ENCODE measurements at regions not wholly inside any gene's neighbourhood (a gene's known extent, or its start where the extent isn't known, plus 50 kb on each side); places are given as distances from the start of the nearest gene placed in this dataset.

- DNase-seq (ENCODE audit: low spot score): no peak
Measured at GRCh38 chr10:29925771-29926692, 133.4 kb downstream of the JCAD start.

GRCh38 chr10:29924436-29924835, 134.9 kb downstream of the JCAD start:
- no peak for DNase-seq (ENCODE audit: low spot score)

- DNase-seq (ENCODE audit: low spot score): no peak
Measured at GRCh38 chr10:29923416-29923965, 135.9 kb downstream of the JCAD start.

- no peak for DNase-seq (ENCODE audit: low spot score)
Measured at GRCh38 chr10:29922892-29923291, 136.5 kb downstream of the JCAD start.

GRCh38 chr10:29922226-29922625, 137.2 kb downstream of the JCAD start:
- no peak for DNase-seq (ENCODE audit: low spot score)

GRCh38 chr10:29921071-29921446, 138.3 kb downstream of the JCAD start:
- DNase-seq (ENCODE audit: low spot score): no peak

GRCh38 chr10:29920408-29921070, 138.8 kb downstream of the JCAD start:
- peak; percentile 14 for DNase-seq (ENCODE audit: low spot score)

GRCh38 chr10:29918623-29919400, 140.6 kb downstream of the JCAD start:
- no peak for DNase-seq (ENCODE audit: low spot score)

GRCh38 chr10:29917311-29917710, 142.1 kb downstream of the JCAD start:
- no peak for DNase-seq (ENCODE audit: low spot score)

GRCh38 chr10:29916669-29917068, 142.7 kb downstream of the JCAD start:
- DNase-seq (ENCODE audit: low spot score): no peak

- DNase-seq (ENCODE audit: low spot score): no peak
Measured at GRCh38 chr10:29914986-29915785, 144.2 kb downstream of the JCAD start.

GRCh38 chr10:29908962-29909361, 150.4 kb downstream of the JCAD start:
- no peak for DNase-seq (ENCODE audit: low spot score)

- no peak for DNase-seq (ENCODE audit: low spot score)
Measured at GRCh38 chr10:29900865-29901264, 158.5 kb downstream of the JCAD start.

- DNase-seq (ENCODE audit: low spot score): no peak
Measured at GRCh38 chr10:29897999-29898716, 161.2 kb downstream of the JCAD start.

- no peak for DNase-seq (ENCODE audit: low spot score)
Measured at GRCh38 chr10:29897430-29897829, 162.0 kb downstream of the JCAD start.

GRCh38 chr10:29896053-29896452, 163.3 kb downstream of the JCAD start:
- DNase-seq (ENCODE audit: low spot score): no peak

- peak; percentile 87 for DNase-seq (ENCODE audit: low spot score)
Measured at GRCh38 chr10:29895456-29895855, 163.9 kb downstream of the JCAD start.

GRCh38 chr10:29888321-29888720, 171.1 kb downstream of the JCAD start:
- DNase-seq (ENCODE audit: low spot score): no peak

- no peak for DNase-seq (ENCODE audit: low spot score)
Measured at GRCh38 chr10:29886299-29886698, 173.1 kb downstream of the JCAD start.

GRCh38 chr10:29883231-29883630, 176.2 kb downstream of the JCAD start:
- no peak for DNase-seq (ENCODE audit: low spot score)

- DNase-seq (ENCODE audit: low spot score): no peak
Measured at GRCh38 chr10:29882766-29883165, 176.6 kb downstream of the JCAD start.

All from GM03348 (cell line).